GM19238 (cell line): ENCODE measurements at regions not wholly inside any gene's neighbourhood (a gene's known extent, or its start where the extent isn't known, plus 50 kb on each side); places are given as distances from the start of the nearest gene placed in this dataset.
"Not testable (repeated sequence)": the region's sequence is repeated elsewhere in the genome, so short reads cannot be mapped to it uniquely, and the experiment has no call there.

ENCODE experiments used
- DNase-seq: peaks from one replicate; pipeline ENCODE4 v3.0.0; 2011; ENCODE audit warnings: low spot score; ENCODE audit not compliant: insufficient read length

- DNase-seq, result no peak
Observed at GRCh38 chr15:66882251-66883020, 180.4 kb downstream of the SMAD6 start.

GRCh38 chr15:66883284-66883911, 181.4 kb downstream of the SMAD6 start:
- no peak for DNase-seq

- DNase-seq, result no peak
Observed at GRCh38 chr15:66884115-66884622, 181.2 kb upstream of the SMAD3 start.

GRCh38 chr15:66884661-66885237, 180.7 kb upstream of the SMAD3 start:
- no peak for DNase-seq

GRCh38 chr15:66885281-66885915, 180.0 kb upstream of the SMAD3 start:
- no peak for DNase-seq

- DNase-seq, result no peak
Observed at GRCh38 chr15:66886241-66886675, 179.1 kb upstream of the SMAD3 start.

GRCh38 chr15:66886686-66887273, 178.6 kb upstream of the SMAD3 start:
- DNase-seq, result no peak

GRCh38 chr15:66889298-66889697, 176.1 kb upstream of the SMAD3 start:
- DNase-seq, result not testable (repeated sequence)

GRCh38 chr15:66891776-66892175, 173.6 kb upstream of the SMAD3 start:
- no peak for DNase-seq

- no peak for DNase-seq
Observed at GRCh38 chr15:66893294-66893693, 172.1 kb upstream of the SMAD3 start.

GRCh38 chr15:66894363-66894762, 171.0 kb upstream of the SMAD3 start:
- no peak for DNase-seq

- DNase-seq, result no peak
Observed at GRCh38 chr15:66894986-66895780, 170.2 kb upstream of the SMAD3 start.

GRCh38 chr15:66895794-66896453, 169.5 kb upstream of the SMAD3 start:
- DNase-seq, result no peak

- no peak for DNase-seq
Observed at GRCh38 chr15:66896611-66897010, 168.8 kb upstream of the SMAD3 start.

- DNase-seq, result no peak
Observed at GRCh38 chr15:66897416-66897815, 168.0 kb upstream of the SMAD3 start.

- DNase-seq, result no peak
Observed at GRCh38 chr15:66897971-66898370, 167.4 kb upstream of the SMAD3 start.

- no peak for DNase-seq
Observed at GRCh38 chr15:66898656-66899386, 166.6 kb upstream of the SMAD3 start.

- DNase-seq, result no peak
Observed at GRCh38 chr15:66899555-66900350, 165.6 kb upstream of the SMAD3 start.
